NCI-H1092 (cell line): ENCODE measurements at regions not wholly inside any gene's neighbourhood (a gene's known extent, or its start where the extent isn't known, plus 50 kb on each side); places are given as distances from the start of the nearest gene placed in this dataset.
A peak's percentile ranks its signal among the peaks of the same experiment; 100 is the strongest.

ENCODE experiments used
- DNase-seq: peaks from one replicate; lab custom pipeline; 2025; lab: John Stamatoyannopoulos, UW

- no peak for DNase-seq
These were observed 102.5 kb upstream of the RGS4 start for GRCh38 chr1:162966613-162967012.

- DNase-seq = no peak
These were observed 103.9 kb upstream of the CCDC190 start for GRCh38 chr1:162964901-162965300.

- DNase-seq = no peak
These were observed 95.9 kb upstream of the CCDC190 start for GRCh38 chr1:162956922-162957321.

GRCh38 chr1:162954824-162955223, 93.8 kb upstream of the CCDC190 start:
- no peak for DNase-seq

GRCh38 chr1:162952956-162953355, 92.0 kb upstream of the CCDC190 start:
- no peak for DNase-seq

- DNase-seq = no peak
These were observed 90.8 kb upstream of the CCDC190 start for GRCh38 chr1:162951553-162952315.

GRCh38 chr1:162950187-162950586, 89.2 kb upstream of the CCDC190 start:
- DNase-seq = no peak

- DNase-seq = no peak
These were observed 85.7 kb upstream of the CCDC190 start for GRCh38 chr1:162946701-162947100.

GRCh38 chr1:162944974-162945674, 84.1 kb upstream of the CCDC190 start:
- DNase-seq = peak; percentile 17

- DNase-seq = no peak
These were observed 82.6 kb upstream of the CCDC190 start for GRCh38 chr1:162943622-162944021.

- no peak for DNase-seq
These were observed 82.1 kb upstream of the CCDC190 start for GRCh38 chr1:162942916-162943559.

GRCh38 chr1:162941024-162941423, 80.0 kb upstream of the CCDC190 start:
- DNase-seq = no peak

- DNase-seq = no peak
These were observed 78.1 kb upstream of the CCDC190 start for GRCh38 chr1:162939035-162939434.

GRCh38 chr1:162937716-162938395, 76.9 kb upstream of the CCDC190 start:
- DNase-seq = no peak

- DNase-seq = no peak
These were observed 70.1 kb upstream of the CCDC190 start for GRCh38 chr1:162930976-162931560.

- no peak for DNase-seq
These were observed 69.6 kb upstream of the CCDC190 start for GRCh38 chr1:162930532-162930931.

- no peak for DNase-seq
These were observed 68.2 kb upstream of the CCDC190 start for GRCh38 chr1:162929177-162929576.

GRCh38 chr1:162928141-162928540, 67.2 kb upstream of the CCDC190 start:
- no peak for DNase-seq

- no peak for DNase-seq
These were observed 66.4 kb upstream of the CCDC190 start for GRCh38 chr1:162927421-162927820.

- DNase-seq = no peak
These were observed 65.9 kb upstream of the CCDC190 start for GRCh38 chr1:162926906-162927305.

- DNase-seq = no peak
These were observed 63.2 kb upstream of the CCDC190 start for GRCh38 chr1:162924179-162924578.

GRCh38 chr1:162922201-162922600, 61.2 kb upstream of the CCDC190 start:
- no peak for DNase-seq
